ENCODE measurements at regions not wholly inside any gene's neighbourhood (a gene's known extent, or its start where the extent isn't known, plus 50 kb on each side); places are given as distances from the start of the nearest gene placed in this dataset.

DNA sequence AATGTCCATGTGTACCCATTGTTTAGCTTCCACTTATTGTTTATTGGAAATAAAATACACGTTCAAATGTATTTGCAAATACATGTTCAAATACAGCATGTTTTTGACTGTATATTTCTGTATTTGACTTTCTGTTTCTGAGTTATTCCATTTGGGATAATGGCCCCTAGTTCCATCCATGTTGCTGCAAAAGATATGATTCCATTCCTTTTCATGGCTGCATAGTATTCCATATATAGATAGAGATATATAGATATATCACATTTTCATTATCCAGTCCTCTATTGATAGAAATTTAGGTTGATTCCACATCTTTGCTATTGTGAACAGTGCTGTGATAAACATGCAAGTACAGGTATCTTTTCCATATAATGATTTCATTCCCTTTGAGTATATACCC lies 241.4 kb upstream of the SOX2 start:
- TF ChIP-seq, protein P1, sequence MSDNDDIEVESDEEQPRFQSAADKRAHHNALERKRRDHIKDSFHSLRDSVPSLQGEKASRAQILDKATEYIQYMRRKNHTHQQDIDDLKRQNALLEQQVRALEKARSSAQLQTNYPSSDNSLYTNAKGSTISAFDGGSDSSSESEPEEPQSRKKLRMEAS (IDR thresholded peaks at IDR 0.05; ENCODE audit: low read depth), result no peak
- TF ChIP-seq, protein P2, sequence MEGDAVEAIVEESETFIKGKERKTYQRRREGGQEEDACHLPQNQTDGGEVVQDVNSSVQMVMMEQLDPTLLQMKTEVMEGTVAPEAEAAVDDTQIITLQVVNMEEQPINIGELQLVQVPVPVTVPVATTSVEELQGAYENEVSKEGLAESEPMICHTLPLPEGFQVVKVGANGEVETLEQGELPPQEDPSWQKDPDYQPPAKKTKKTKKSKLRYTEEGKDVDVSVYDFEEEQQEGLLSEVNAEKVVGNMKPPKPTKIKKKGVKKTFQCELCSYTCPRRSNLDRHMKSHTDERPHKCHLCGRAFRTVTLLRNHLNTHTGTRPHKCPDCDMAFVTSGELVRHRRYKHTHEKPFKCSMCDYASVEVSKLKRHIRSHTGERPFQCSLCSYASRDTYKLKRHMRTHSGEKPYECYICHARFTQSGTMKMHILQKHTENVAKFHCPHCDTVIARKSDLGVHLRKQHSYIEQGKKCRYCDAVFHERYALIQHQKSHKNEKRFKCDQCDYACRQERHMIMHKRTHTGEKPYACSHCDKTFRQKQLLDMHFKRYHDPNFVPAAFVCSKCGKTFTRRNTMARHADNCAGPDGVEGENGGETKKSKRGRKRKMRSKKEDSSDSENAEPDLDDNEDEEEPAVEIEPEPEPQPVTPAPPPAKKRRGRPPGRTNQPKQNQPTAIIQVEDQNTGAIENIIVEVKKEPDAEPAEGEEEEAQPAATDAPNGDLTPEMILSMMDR (IDR thresholded peaks at IDR 0.05), result no peak
- no peak for TF ChIP-seq TAF1 (IDR thresholded peaks at IDR 0.05; ENCODE audit: borderline replicate concordance, low read depth, low read length)
- no peak for TF ChIP-seq YY1 (IDR thresholded peaks at IDR 0.05; ENCODE audit: low read depth)
- TF ChIP-seq JUND (IDR thresholded peaks at IDR 0.05), result no peak
- TF ChIP-seq MXI1 (IDR thresholded peaks at IDR 0.05; ENCODE audit: low read depth, low read length), result no peak
- TF ChIP-seq RFX5 (IDR thresholded peaks at IDR 0.05; ENCODE audit: low read length), result no peak
- TF ChIP-seq, protein P3, sequence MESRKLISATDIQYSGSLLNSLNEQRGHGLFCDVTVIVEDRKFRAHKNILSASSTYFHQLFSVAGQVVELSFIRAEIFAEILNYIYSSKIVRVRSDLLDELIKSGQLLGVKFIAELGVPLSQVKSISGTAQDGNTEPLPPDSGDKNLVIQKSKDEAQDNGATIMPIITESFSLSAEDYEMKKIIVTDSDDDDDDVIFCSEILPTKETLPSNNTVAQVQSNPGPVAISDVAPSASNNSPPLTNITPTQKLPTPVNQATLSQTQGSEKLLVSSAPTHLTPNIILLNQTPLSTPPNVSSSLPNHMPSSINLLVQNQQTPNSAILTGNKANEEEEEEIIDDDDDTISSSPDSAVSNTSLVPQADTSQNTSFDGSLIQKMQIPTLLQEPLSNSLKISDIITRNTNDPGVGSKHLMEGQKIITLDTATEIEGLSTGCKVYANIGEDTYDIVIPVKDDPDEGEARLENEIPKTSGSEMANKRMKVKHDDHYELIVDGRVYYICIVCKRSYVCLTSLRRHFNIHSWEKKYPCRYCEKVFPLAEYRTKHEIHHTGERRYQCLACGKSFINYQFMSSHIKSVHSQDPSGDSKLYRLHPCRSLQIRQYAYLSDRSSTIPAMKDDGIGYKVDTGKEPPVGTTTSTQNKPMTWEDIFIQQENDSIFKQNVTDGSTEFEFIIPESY (IDR thresholded peaks at IDR 0.05; ENCODE audit: borderline replicate concordance, low read depth), result no peak
- TF ChIP-seq, protein P4, sequence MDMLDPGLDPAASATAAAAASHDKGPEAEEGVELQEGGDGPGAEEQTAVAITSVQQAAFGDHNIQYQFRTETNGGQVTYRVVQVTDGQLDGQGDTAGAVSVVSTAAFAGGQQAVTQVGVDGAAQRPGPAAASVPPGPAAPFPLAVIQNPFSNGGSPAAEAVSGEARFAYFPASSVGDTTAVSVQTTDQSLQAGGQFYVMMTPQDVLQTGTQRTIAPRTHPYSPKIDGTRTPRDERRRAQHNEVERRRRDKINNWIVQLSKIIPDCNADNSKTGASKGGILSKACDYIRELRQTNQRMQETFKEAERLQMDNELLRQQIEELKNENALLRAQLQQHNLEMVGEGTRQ (IDR thresholded peaks at IDR 0.05; ENCODE audit: borderline replicate concordance, low read depth, low read length), result no peak

All from SK-N-SH (cell line).